K562 (cell line): ENCODE measurements at regions not wholly inside any gene's neighbourhood (a gene's known extent, or its start where the extent isn't known, plus 50 kb on each side); places are given as distances from the start of the nearest gene placed in this dataset.

ENCODE experiments used
- ATAC-seq: fragments of 200-7000 bp; cut with Tn5 transposase; 3 replicates; pipeline ENCODE4 v1.9.1; 2020; ENCODE audit warnings: moderate library complexity
- BruUV-seq: library from RNA; stranded (reverse); fragments of 400-500 nt; replicated peaks from 2 replicates; lab custom pipeline; 2021; lab: Mats Ljungman, UMichigan
- CTCF ChIA-PET: fragments of 300-600 bp; formaldehyde crosslinking; extraction: SDS; loops from one replicate; lab custom pipeline; 2021; ENCODE audit warnings: low intra/inter-chr PET ratio; lab: Yijun Ruan, JAX
- POLR2A ChIA-PET: fragments of 300-600, 350-650 bp; sonication (Branson Sonifier 250); formaldehyde crosslinking; extraction: SDS; loops from one replicate; lab custom pipeline; 2021; ENCODE audit warnings: antibody characterized with exemption, inconsistent platforms; lab: Yijun Ruan, JAX
- DNase-seq, 4 experiments: peaks; one replicate each; pipeline versions ENCODE4 v3.0.0 to v3.0.0-alpha.2; 2011 to 2018; ENCODE audit warnings: low spot score in 3 of 4, mixed read lengths in 3 of 4; ENCODE audit errors: extremely low read depth in 1 of 4
- FAIRE-seq: peaks from 2 replicates; lab custom pipeline; 2011; peaks lifted over from hg19 to GRCh38; lab: Jason Lieb, UNC
- H2AFZ ChIP-seq: 2 replicates; pipeline ENCODE4 v1.6.0; 2011; ENCODE audit warnings: low read depth, low read length, control low read depth, inconsistent platforms
- H3K27ac ChIP-seq: fragments of 200-600 bp; 3 replicates; pipeline ENCODE4 v1.8.0; 2011; ENCODE audit warnings: low read depth, mild to moderate bottlenecking, control low read depth, inconsistent platforms, low read length, moderate library complexity, mixed read lengths; ENCODE audit errors: extremely low read depth
- H3K27me3 ChIP-seq, 2 experiments: fragments of 300-600 bp in 1 of 2; 2 replicates in 1 of 2; 3 replicates in 1 of 2; pipeline versions ENCODE4 v1.6.0 to v1.8.0; 2011; ENCODE audit warnings: inconsistent platforms in 2 of 2, low read length in 2 of 2, mild to moderate bottlenecking in 1 of 2, mixed read lengths in 1 of 2, moderate library complexity in 1 of 2; ENCODE audit not compliant: control insufficient read depth in 2 of 2, insufficient read depth in 2 of 2
- H3K36me3 ChIP-seq: fragments of 300-600 bp; 3 replicates; pipeline ENCODE4 v1.8.0; 2011; ENCODE audit warnings: mild to moderate bottlenecking, low read length, inconsistent platforms; ENCODE audit not compliant: control insufficient read depth, insufficient read depth
- H3K4me1 ChIP-seq, 2 experiments: fragments of 200-600 bp in 1 of 2; replicated peaks in 1 of 2; 2 replicates in 1 of 2; 3 replicates in 1 of 2; pipeline versions ENCODE4 v1.5.1 to v1.8.0; 2011; ENCODE audit warnings: inconsistent platforms in 2 of 2, low read length in 2 of 2, mild to moderate bottlenecking in 1 of 2, mixed read lengths in 1 of 2, moderate library complexity in 1 of 2; ENCODE audit not compliant: control insufficient read depth in 2 of 2, insufficient read depth in 2 of 2
- H3K4me2 ChIP-seq: 2 replicates; pipeline ENCODE4 v1.6.1; 2011; ENCODE audit warnings: low read length, control low read depth, inconsistent platforms, mixed read lengths; ENCODE audit not compliant: insufficient read depth
- H3K4me3 ChIP-seq: fragments of 200-600 bp; sonication (generic), shearing (Covaris generic); 2 replicates; pipeline ENCODE4 v1.5.1; 2016; ENCODE audit warnings: control low read depth, inconsistent platforms
- H3K79me2 ChIP-seq: fragments of 200-600 bp; 3 replicates; pipeline ENCODE4 v1.8.0; 2011; ENCODE audit warnings: low read length, inconsistent platforms; ENCODE audit not compliant: control insufficient read depth, insufficient read depth
- H3K9ac ChIP-seq, 2 experiments: 2 replicates each; pipeline versions ENCODE4 v1.6.0 to v1.6.1; 2011; ENCODE audit warnings: low read depth in 2 of 2, low read length in 2 of 2, control low read depth in 1 of 2, inconsistent platforms in 1 of 2, mild to moderate bottlenecking in 1 of 2, mixed read lengths in 1 of 2; ENCODE audit not compliant: insufficient read depth in 1 of 2
- H3K9me1 ChIP-seq: one replicate; pipeline ENCODE4 v1.6.0; 2011; ENCODE audit warnings: inconsistent platforms, mild to moderate bottlenecking, low read length, moderate library complexity; ENCODE audit not compliant: control insufficient read depth, insufficient read depth
- H3K9me3 ChIP-seq: replicated peaks from 2 replicates; pipeline ENCODE4 v1.5.1; 2011; ENCODE audit warnings: low read depth, low read length, inconsistent platforms; ENCODE audit not compliant: control insufficient read depth, insufficient read depth
- H4K20me1 ChIP-seq: replicated peaks from 2 replicates; pipeline ENCODE4 v1.6.1; 2011; ENCODE audit warnings: low read length, inconsistent platforms, mixed read lengths; ENCODE audit not compliant: control insufficient read depth, insufficient read depth
- E2F5 ChIP-seq: sonication (generic); formaldehyde crosslinking; IDR thresholded peaks from 2 replicates; pipeline ENCODE4 v1.8.0; 2022; ENCODE audit warnings: mild to moderate bottlenecking, missing genetic modification reagents
- GATAD2A ChIP-seq: fragments of 450-650 bp; IDR thresholded peaks from 2 replicates; pipeline ENCODE4 v1.6.1; 2017
- JUNB ChIP-seq: fragments of 450-650 bp; formaldehyde crosslinking; conservative IDR thresholded peaks from 2 replicates; pipeline ENCODE4 v1.4.0; 2020; ENCODE audit warnings: mild to moderate bottlenecking
- MEIS2 ChIP-seq: fragments of 450-650 bp; IDR thresholded peaks from 2 replicates; pipeline ENCODE4 v1.6.1; 2014; ENCODE audit warnings: mild to moderate bottlenecking; ENCODE audit not compliant: partially characterized antibody
- OTX1 ChIP-seq: fragments of 450-650 bp; formaldehyde crosslinking; IDR thresholded peaks from 2 replicates; pipeline ENCODE4 v1.4.0; 2022; ENCODE audit warnings: mild to moderate bottlenecking
- RBM34 ChIP-seq: fragments of 200-400 bp; formaldehyde crosslinking; IDR thresholded peaks from 2 replicates; pipeline ENCODE4 v1.6.1; 2018; ENCODE audit warnings: low read length, borderline replicate concordance; ENCODE audit not compliant: insufficient read depth
- TCF3 ChIP-seq: sonication (generic); formaldehyde crosslinking; IDR thresholded peaks from 2 replicates; pipeline ENCODE4 v1.4.0; 2020; ENCODE audit warnings: mild to moderate bottlenecking, missing genetic modification reagents
- ZC3H8 ChIP-seq: fragments of 450-650 bp; IDR thresholded peaks from 2 replicates; pipeline ENCODE4 v1.6.1; 2017
- ZFX ChIP-seq: sonication (generic); formaldehyde crosslinking; IDR thresholded peaks from 2 replicates; pipeline ENCODE4 v1.8.0; 2022; ENCODE audit warnings: mild to moderate bottlenecking, missing genetic modification reagents, moderate library complexity
- ZNF133 ChIP-seq: fragments of 250-450 bp; sonication (Bioruptor Pico); IDR thresholded peaks from 2 replicates; pipeline ENCODE4 v1.4.0; 2020; ENCODE audit warnings: mild to moderate bottlenecking
- ZNF24 ChIP-seq: fragments of 450-650 bp; IDR thresholded peaks from 2 replicates; pipeline ENCODE4 v1.6.1; 2016
- ZNF316 ChIP-seq: fragments of 450-650 bp; IDR thresholded peaks from 2 replicates; pipeline ENCODE4 v1.6.1; 2016
- ZNF384 ChIP-seq: IDR thresholded peaks from 2 replicates; pipeline ENCODE4 v1.6.1; 2012; ENCODE audit warnings: low read depth, low read length, improper control_type of control experiment
- ZNF41 ChIP-seq: fragments of 250-450 bp; sonication (Bioruptor Pico); conservative IDR thresholded peaks from 2 replicates; pipeline ENCODE4 v1.4.0; 2020; ENCODE audit warnings: mild to moderate bottlenecking
- ZNF444 ChIP-seq: fragments of 250-450 bp; sonication (Bioruptor Pico); IDR thresholded peaks from 2 replicates; pipeline ENCODE4 v1.4.0; 2020; ENCODE audit warnings: mild to moderate bottlenecking, moderate library complexity
- whole genome bisulfite sequencing: fragments of 100-300 bp; shearing (Covaris generic); methylation state at CpG from one replicate; pipeline ENCODE4 v1.1.6; 2016; ENCODE audit warnings: low coverage, mixed read lengths; ENCODE audit not compliant: insufficient coverage; ENCODE audit errors: missing lambda C conversion rate; 5-methylcytosine and 5-hydroxymethylcytosine counted together
- in situ Hi-C: fragments of 300-500 bp; cut with MboI; formaldehyde crosslinking; loops from 4 replicates; pipeline ENCODE4 v1.15.0; 2018; ENCODE audit warnings: inconsistent platforms, mixed read lengths
- intact Hi-C: fragments of 100-400 bp; cut with micrococcal nuclease; formaldehyde crosslinking; loops from 2 replicates; pipeline ENCODE4 v1.14.2; 2022
- TF ChIP-seq, protein P1 (sequence below), 2 experiments: IDR thresholded peaks in 1 of 2; conservative IDR thresholded peaks in 1 of 2; 2 replicates each; pipeline ENCODE4 v1.6.1; 2016; ENCODE audit warnings: low read depth in 2 of 2, mild to moderate bottlenecking in 1 of 2, missing compliant biosample characterization in 1 of 2, missing genetic modification characterization in 1 of 2, moderate library complexity in 1 of 2

- POLR2A ChIA-PET: interaction anchor here (1.0 kb wide), 1 partner anchor 360 kb away, joined by 3 read pairs; no protein-coding TSS in a partner anchor
Measured at GRCh38 chr12:93016752-93017350, 87.8 kb upstream of the EEA1 start.

More at GRCh38 chr12:93016752-93017350, 87.8 kb upstream of the EEA1 start:
- H3K9ac ChIP-seq: no peak overlapping the region
- no peaks in the 10 kb centered on the region for H4K20me1 ChIP-seq
- WGBS: 26% methylated on average over 4 of the region's 4 CpGs
- in situ Hi-C loops: no loop called here
- no peaks in the 10 kb centered on the region for H3K9me1 ChIP-seq
- H2AFZ ChIP-seq: peak overlapping the region; percentile 58
- TF ChIP-seq E2F5 (CRISPR knock-in tag) (no peak), ZNF41 (CRISPR knock-in tag) (no peak), ZNF444 (CRISPR knock-in tag) (no peak), GATAD2A (no peak), RBM34 (no peak), TCF3 (CRISPR knock-in tag) (peak; percentile 16; the same call in 1 of the 2 replicates), ZC3H8 (no peak), ZFX (CRISPR knock-in tag) (peak; percentile 26; the same call in 1 of the 2 replicates), ZNF316 (no peak), ZNF384 (0 out of 2 replicates have a peak, but pooled peaks have one; percentile 63), OTX1 (no peak), ZNF133 (CRISPR knock-in tag) (no peak), JUNB (CRISPR knock-in tag) (no peak), MEIS2 (peak; percentile 63), ZNF24 (no peak)
- TF ChIP-seq, protein P1, sequence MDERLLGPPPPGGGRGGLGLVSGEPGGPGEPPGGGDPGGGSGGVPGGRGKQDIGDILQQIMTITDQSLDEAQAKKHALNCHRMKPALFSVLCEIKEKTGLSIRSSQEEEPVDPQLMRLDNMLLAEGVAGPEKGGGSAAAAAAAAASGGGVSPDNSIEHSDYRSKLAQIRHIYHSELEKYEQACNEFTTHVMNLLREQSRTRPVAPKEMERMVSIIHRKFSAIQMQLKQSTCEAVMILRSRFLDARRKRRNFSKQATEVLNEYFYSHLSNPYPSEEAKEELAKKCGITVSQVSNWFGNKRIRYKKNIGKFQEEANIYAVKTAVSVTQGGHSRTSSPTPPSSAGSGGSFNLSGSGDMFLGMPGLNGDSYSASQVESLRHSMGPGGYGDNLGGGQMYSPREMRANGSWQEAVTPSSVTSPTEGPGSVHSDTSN (CRISPR knock-in tag; IDR thresholded peaks at IDR 0.05; ENCODE audit: low read depth): no peak
- TF ChIP-seq, protein P1 (tag; conservative IDR thresholded peaks at IDR 0.05; ENCODE audit: low read depth): 0 out of 2 replicates have a peak, but pooled peaks have one; percentile 16
- H3K79me2 ChIP-seq: no peaks in the 10 kb centered on the region
- H3K27me3 ChIP-seq: no peaks in the 10 kb centered on the region
- H3K4me3 ChIP-seq: no peak overlapping the region
- no peak for ATAC-seq
- no peak for FAIRE-seq
- H3K27ac ChIP-seq: no peak overlapping the region
- H3K4me2 ChIP-seq: no peak overlapping the region
- no peaks in the 10 kb centered on the region for H3K36me3 ChIP-seq
- DNase-seq: no peak
- peaks cover 11 to 29% of the 10 kb centered on the region in 2 experiments; a peak in 3 of 5 replicates for H3K4me1 ChIP-seq
- CTCF ChIA-PET: no interaction called here
- BruUV-seq: no TSS peak
- intact Hi-C loops: no loop called here
- H3K9me3 ChIP-seq: no peaks in the 10 kb centered on the region
